ENCODE measurements at regions not wholly inside any gene's neighbourhood (a gene's known extent, or its start where the extent isn't known, plus 50 kb on each side); places are given as distances from the start of the nearest gene placed in this dataset.

DNA sequence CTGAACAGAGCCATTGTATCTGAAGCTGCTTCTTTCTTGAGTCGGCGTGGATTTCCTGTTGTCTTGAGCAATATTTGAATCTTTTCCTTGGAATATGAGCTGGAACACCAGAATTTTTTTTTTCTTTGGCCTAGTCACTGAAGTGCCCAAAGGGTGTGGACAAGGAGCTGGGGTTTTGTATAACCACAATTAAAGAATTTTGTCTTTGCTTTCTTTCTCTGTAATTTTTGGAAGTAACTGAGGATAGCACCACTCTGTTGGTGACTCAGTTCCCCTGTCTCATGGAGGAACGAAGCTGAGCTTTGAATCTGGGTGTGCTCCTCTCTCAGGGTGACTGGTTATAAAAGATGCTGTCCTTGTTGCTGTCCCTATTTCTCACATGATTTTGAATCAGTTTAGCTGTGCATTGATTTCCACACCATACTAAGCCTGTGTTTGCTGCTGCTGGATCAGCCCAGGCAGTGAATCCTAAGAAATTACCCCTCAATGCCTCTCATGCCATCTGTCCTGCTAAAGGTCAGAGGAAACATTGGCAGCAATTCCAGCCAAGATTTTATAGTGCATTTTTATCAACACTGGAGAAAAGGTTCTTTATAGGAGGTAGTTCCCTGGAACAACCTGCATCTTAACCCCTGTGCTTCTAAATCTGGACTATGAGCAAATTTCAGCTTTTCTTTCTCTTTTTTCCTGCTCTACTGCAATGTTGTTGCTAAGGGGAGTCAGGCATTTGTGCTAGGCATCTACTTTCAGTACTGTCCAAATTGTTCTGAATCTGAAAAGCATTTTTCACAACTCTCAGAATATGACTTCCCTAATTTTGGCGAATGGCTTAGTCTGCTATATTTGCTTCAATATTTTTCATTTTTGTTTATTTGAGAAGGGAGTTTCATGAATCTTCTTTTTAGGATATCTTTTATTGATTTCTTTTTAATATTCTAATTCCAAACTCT is 540.8 kb downstream of the SOX6 start:
- DNase-seq (ENCODE audit: low read depth): no peak

DNA sequence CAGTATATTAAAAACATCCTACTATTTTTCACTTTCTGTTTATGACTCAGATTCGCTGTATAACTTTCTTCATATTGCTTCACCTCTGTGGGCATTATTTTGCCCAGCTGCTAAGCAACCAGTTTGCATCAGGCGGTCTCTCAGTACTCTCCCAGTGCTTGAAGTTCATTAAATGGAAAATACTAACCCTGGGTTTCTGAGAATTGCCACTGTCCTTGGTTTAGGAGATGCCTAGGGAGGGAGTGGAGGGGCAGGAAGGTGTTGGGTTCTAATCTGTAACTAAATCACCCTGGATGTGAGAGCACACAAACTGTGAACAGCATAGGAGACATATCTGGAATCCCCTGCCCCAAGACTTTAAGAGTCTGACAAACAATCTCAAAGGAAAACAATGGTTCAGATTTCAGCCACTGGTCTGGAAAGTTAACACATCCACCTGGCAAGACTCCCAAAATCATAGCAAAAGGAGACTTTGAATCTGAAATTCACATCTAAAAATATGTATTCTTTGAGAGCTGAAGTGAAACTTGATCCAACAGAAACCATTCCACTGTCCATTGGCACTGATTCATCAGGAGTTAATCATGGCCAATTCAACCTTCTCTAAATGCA is 540.0 kb downstream of the SOX6 start:
- no peak for DNase-seq (ENCODE audit: low read depth)

DNA sequence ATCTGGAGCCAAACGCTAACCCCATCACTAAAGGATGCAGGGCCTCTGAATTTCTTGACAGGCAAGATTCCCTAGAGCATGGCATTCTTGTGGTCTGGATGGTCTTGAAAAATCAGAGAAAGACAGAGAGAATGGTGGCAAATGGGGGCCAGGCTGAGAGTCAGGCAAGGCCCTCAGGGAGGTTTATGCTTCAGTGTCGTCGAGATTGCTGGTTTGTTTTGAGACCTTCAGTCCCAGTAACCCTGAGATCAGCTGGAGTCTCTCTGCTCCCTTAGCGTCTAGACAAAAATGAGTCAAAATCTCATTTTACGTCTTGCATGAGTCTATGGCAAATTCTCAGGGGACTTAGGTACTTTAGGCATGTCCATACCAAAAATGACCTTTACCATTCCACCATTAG is 539.3 kb downstream of the SOX6 start:
- no peak for DNase-seq (ENCODE audit: low read depth)

- DNase-seq (ENCODE audit: low read depth): no peak
These were observed 538.1 kb downstream of the SOX6 start for GRCh38 chr11:15818132-15818842.

DNA sequence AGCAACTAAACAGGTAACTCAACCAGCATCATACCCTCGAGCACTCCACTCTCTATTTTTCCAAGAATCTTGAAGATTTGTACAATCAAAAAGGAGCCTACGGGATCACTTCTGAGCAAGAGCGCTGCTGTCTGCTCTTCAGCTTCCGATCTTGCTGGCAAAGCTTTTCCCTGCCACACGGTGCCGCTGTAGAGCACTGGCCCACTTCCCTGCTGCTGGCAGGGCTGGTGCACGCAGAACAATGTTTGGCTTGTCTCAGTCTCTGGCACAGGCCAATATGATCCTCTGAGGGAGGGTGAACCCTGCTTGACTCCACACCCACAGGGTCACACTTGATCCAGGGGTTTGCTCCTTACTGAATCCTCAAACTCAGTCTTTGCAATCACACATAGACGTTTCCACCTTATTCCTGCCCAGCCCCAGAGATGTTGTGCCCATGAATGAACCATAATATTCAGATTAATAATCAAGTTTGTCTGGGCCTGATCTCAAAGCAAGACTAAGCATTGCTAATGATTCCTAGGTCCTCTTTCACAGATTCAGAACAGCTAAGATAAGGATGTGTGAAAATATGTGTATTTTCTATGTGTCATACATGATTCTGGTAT is 536.6 kb downstream of the SOX6 start:
- no peak for DNase-seq (ENCODE audit: low read depth)

- DNase-seq (ENCODE audit: low read depth): no peak
These were observed 534.9 kb downstream of the SOX6 start for GRCh38 chr11:15821451-15821850.

DNA sequence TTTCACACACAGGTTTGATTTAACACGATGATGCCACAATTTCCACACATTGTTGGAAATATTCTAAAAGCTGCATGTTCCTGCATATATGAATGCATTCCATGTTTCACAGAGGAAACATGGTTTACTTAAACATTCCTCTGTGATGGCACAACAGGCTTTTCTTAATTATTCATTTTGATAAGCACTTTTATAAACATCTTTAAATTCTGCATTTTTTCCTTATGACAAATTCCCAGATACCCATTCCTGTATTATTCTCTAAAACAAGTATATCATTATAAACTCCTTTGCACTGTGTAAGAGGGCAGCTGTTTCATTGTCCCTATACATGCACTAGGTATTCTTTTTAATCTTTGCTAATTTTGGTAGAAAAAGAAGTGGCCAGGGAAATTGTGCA is 532.3 kb downstream of the SOX6 start:
- DNase-seq (ENCODE audit: low read depth): no peak

GRCh38 chr11:15825976-15826650 is 530.2 kb downstream of the SOX6 start:
- no peak for DNase-seq (ENCODE audit: low read depth)

DNA sequence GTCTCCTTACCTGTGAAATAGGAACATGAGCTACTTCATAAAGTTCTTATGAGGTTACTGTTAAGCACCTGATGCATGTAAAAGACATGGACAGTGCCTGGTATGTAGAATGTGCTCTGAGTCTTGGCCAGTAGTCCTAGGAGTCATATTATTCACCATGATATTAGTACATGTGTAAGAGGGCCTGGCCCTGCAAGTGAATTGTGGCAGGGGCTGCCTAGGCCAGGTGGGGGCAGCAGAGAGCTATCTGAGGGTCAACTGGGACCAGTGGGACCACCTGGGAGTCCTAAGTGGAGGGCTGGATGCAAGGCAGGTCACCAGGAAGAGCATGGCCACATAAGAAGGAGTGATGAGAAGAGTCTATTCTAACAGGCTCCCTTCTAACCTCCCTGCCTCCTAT is 529.5 kb downstream of the SOX6 start:
- no peak for DNase-seq (ENCODE audit: low read depth)

DNA sequence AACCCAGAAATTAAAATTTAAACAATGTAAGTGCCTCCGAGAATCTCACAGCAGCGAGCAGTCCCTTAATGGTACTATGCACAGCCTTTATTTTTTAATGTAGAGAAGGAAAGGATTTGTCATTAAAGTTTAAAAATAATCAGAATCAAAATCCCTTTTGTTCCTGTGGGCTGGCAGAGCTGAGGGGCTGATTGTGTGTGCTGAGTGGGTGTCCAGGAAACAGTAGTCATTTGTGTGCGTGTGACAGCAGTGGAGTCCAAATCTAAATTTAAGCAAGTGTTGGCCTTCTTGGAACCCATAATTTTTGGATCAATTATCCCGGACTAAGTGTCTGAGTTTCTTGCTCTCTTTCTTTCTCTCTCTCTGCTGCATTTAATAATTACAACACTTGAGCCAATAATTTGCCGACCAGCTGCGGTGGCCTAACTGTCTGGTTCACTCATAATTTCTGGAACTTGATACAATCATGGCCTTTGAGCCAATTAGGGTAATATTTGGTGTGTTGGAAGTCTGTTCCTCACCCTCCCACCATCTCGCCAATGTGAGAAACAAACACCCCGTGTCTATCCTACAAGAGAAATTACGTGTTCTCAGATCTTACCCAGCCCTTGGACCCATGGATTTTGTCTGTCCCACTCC is 528.0 kb downstream of the SOX6 start:
- no peak for DNase-seq (ENCODE audit: low read depth)

GRCh38 chr11:15829312-15829711 is 527.0 kb downstream of the SOX6 start:
- DNase-seq (ENCODE audit: low read depth): no peak

GRCh38 chr11:15830741-15831428 is 525.5 kb downstream of the SOX6 start:
- no peak for DNase-seq (ENCODE audit: low read depth)

DNA sequence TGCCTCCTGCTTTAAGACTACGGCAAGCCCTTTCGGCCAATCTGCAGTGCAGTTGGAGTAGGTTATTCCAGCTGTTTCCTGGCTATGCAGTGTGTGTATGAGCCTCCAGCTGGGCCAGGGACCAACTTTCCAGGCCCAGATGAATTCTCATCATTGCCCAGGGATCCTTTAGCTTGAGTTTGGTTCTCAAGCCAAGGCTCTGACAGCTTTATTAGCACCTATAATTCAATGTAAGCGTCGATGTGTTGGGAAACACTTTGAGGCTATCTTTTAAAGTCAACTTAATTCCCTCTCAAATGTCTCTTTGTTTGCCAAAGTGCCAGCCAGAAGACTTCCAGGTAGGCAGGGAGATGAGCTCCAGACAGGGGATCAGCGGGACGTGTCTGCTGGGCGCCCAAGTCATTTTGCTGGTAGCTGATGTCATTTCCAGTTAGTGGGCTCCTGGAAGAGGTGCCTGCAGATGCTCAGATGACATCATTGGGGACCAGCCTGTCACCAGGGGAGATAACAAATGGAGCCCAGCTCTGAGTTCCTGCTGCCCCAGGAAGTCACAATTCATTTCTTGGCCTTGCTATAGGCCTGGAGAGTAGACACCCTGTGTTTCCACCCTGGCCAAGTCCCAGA is 520.4 kb downstream of the SOX6 start:
- no peak for DNase-seq (ENCODE audit: low read depth)

GRCh38 chr11:15836795-15837194 is 519.6 kb downstream of the SOX6 start:
- DNase-seq (ENCODE audit: low read depth): no peak

GRCh38 chr11:15837901-15838489 is 518.4 kb downstream of the SOX6 start:
- no peak for DNase-seq (ENCODE audit: low read depth)

DNA sequence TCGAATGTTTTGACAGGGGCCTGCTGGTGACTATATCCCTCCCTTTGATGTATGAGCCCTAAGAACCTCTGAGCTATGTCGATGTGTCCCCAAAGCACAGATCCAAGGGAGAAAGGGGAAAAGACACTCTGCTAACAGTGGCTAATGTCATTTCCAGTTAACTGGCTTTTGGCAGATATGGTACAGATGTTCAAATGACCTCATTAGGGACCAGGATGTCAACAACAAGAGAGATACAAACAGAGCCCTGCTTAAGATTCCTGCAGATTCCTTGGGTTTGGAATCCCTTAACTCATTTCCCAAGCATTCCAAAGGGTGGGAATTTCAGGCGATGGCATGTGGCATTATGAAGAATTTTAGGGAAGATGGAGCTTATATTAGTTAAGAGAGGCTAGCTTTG is 517.3 kb downstream of the SOX6 start:
- no peak for DNase-seq (ENCODE audit: low read depth)

GRCh38 chr11:15840966-15841365 is 515.4 kb downstream of the SOX6 start:
- no peak for DNase-seq (ENCODE audit: low read depth)

DNA sequence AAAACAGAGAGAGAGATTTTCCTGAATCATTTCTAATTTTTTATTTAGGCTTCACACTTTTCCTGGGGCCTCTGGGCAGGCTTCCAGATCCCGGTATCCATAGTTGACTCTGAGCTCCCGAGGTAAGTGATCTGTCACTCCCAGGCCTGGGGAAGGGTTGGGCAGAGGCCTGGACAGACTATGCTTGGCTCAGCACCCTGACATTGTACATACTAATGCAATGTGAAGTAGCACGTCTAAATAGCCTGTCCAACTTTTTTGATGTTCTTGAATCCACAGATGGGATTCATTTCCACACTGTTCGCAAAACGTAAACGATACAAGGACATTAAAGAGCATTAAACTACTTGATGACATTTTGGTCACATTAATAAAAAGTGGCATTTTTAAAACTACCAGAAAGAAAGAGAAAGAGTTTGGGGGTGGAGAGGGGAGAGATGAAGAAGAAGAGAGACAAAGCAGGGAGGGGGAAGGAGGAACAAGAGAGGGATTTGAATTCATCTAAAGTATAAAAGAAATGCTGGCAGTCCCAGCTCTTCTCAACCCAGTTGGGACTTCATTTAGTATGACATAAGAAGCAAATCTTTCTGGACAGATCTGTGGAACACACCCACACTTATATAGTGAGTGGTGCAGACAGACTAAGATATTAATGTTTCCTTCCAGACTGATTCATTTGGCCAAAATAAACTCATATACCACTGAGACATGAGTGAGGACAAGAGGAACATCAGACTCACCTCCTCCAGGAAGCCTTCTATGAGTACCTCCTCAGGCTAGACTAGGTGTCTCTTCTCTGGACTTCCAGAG is 514.2 kb downstream of the SOX6 start:
- no peak for DNase-seq (ENCODE audit: low read depth)

- DNase-seq (ENCODE audit: low read depth): no peak
These were observed 513.0 kb downstream of the SOX6 start for GRCh38 chr11:15843309-15843872.

All from stimulated activated CD8-positive, alpha-beta memory T cell treated with anti-CD3 and anti-CD28 coated beads, Interleukin-15, amount 100 ng/mL, for 1 hour (primary cell).